MCF 10A (cell line): ENCODE measurements at regions not wholly inside any gene's neighbourhood (a gene's known extent, or its start where the extent isn't known, plus 50 kb on each side); places are given as distances from the start of the nearest gene placed in this dataset.

Source experiments
- BruUV-seq: library from RNA; stranded (reverse); fragments of 400-500 nt; replicated peaks from 2 replicates; lab custom pipeline; 2021; lab: Mats Ljungman, UMichigan
- CTCF ChIA-PET: fragments of 300-600 bp; sonication (Branson Sonifier 250); formaldehyde crosslinking; extraction: SDS; loops from one replicate; lab custom pipeline; 2021; ENCODE audit warnings: antibody characterized with exemption, inconsistent platforms; lab: Yijun Ruan, JAX
- POLR2A ChIA-PET: fragments of 300-600, 350-650 bp; sonication (Branson Sonifier 250); formaldehyde crosslinking; extraction: SDS; loops from one replicate; lab custom pipeline; 2020; ENCODE audit warnings: antibody characterized with exemption, inconsistent platforms; lab: Yijun Ruan, JAX
- DNase-seq: peaks from one replicate; pipeline ENCODE4 v3.0.0-alpha.2; 2018; ENCODE audit not compliant: unreplicated experiment
- H3K27ac Mint-ChIP-seq: one replicate; pipeline ENCODE4 v1.8.0; 2022; ENCODE audit warnings: mild to moderate bottlenecking, low read depth, mixed read lengths; ENCODE audit not compliant: unreplicated experiment
- H3K27me3 Mint-ChIP-seq: one replicate; pipeline ENCODE4 v1.8.0; 2022; ENCODE audit warnings: mixed read lengths; ENCODE audit not compliant: insufficient read depth, unreplicated experiment
- H3K36me3 Mint-ChIP-seq: one replicate; pipeline ENCODE4 v1.8.0; 2022; ENCODE audit warnings: mild to moderate bottlenecking, moderate library complexity, mixed read lengths; ENCODE audit not compliant: insufficient read depth, unreplicated experiment
- H3K4me1 Mint-ChIP-seq: one replicate; pipeline ENCODE4 v1.8.0; 2022; ENCODE audit warnings: mixed read lengths; ENCODE audit not compliant: insufficient read depth, unreplicated experiment
- H3K4me3 Mint-ChIP-seq: one replicate; pipeline ENCODE4 v1.8.0; 2022; ENCODE audit warnings: mild to moderate bottlenecking, moderate library complexity, mixed read lengths; ENCODE audit not compliant: unreplicated experiment
- H3K9me3 Mint-ChIP-seq: one replicate; pipeline ENCODE4 v1.8.0; 2022; ENCODE audit warnings: mixed read lengths; ENCODE audit not compliant: unreplicated experiment
- CTCF ChIP-seq: fragments of 200-600 bp; IDR thresholded peaks from one replicate; pipeline ENCODE4 v1.8.0; 2022; ENCODE audit warnings: antibody characterized with exemption, mild to moderate bottlenecking; ENCODE audit not compliant: unreplicated experiment
- intact Hi-C: fragments of 100-400 bp; cut with micrococcal nuclease; formaldehyde crosslinking; loops from 2 replicates; pipeline ENCODE4 v1.14.1; 2022

GRCh38 chr6:155980768-155981079 is 525.1 kb upstream of the NOX3 start:
- Mint-ChIP-seq H3K27ac (no peak overlapping the region), H3K9me3 (no peaks in the 10 kb centered on the region), H3K27me3 (peaks cover 41% of the 10 kb centered on the region), H3K4me1 (no peaks in the 10 kb centered on the region), H3K4me3 (no peak overlapping the region), H3K36me3 (no peaks in the 10 kb centered on the region)
- no peak for DNase-seq
- ChIA-PET CTCF (interaction anchor here (0.7 kb wide), 1 partner anchor 288 kb away, joined by 3 read pairs; no protein-coding TSS in a partner anchor), POLR2A (interaction anchor here (0.6 kb wide), 1 partner anchor 757 kb away, joined by 3 read pairs; no protein-coding TSS in a partner anchor)
- intact Hi-C loops = no loop called here
- TF ChIP-seq CTCF = no peak
- no TSS peak for BruUV-seq

- intact Hi-C loops = no loop called here
- H3K9me3 Mint-ChIP-seq = no peaks in the 10 kb centered on the region
- H3K4me3 Mint-ChIP-seq = no peak overlapping the region
- BruUV-seq = no TSS peak
- no peak for DNase-seq
- TF ChIP-seq CTCF = no peak
- ChIA-PET POLR2A (no interaction called here), CTCF (interaction anchor here (0.7 kb wide), 1 partner anchor 287 kb away, joined by 3 read pairs; no protein-coding TSS in a partner anchor)
- H3K27ac Mint-ChIP-seq = no peak overlapping the region
- no peaks in the 10 kb centered on the region for H3K36me3 Mint-ChIP-seq
- no peaks in the 10 kb centered on the region for H3K4me1 Mint-ChIP-seq
- H3K27me3 Mint-ChIP-seq = peaks cover 41% of the 10 kb centered on the region
These were observed 524.6 kb upstream of the NOX3 start for GRCh38 chr6:155980014-155980767.

GRCh38 chr6:155975506-155975905 is 519.9 kb upstream of the NOX3 start:
- ChIA-PET POLR2A (no interaction called here), CTCF (interaction anchor here (0.7 to 0.8 kb wide), 2 partner anchors 9 to 32 kb away, joined by 3 to 4 read pairs; no protein-coding TSS in a partner anchor)
- no peak for DNase-seq
- Mint-ChIP-seq H3K4me1 (peaks cover 10% of the 10 kb centered on the region), H3K27ac (no peak overlapping the region), H3K4me3 (no peak overlapping the region), H3K9me3 (no peaks in the 10 kb centered on the region), H3K27me3 (peaks cover 18% of the 10 kb centered on the region), H3K36me3 (no peaks in the 10 kb centered on the region)
- no TSS peak for BruUV-seq
- no peak for TF ChIP-seq CTCF
- intact Hi-C loops = no loop called here

GRCh38 chr6:155974811-155975323 is 519.2 kb upstream of the NOX3 start:
- H3K4me1 Mint-ChIP-seq = peaks cover 11% of the 10 kb centered on the region
- no peak overlapping the region for H3K27ac Mint-ChIP-seq
- DNase-seq = no peak
- no peak overlapping the region for H3K4me3 Mint-ChIP-seq
- peaks cover 12% of the 10 kb centered on the region for H3K27me3 Mint-ChIP-seq
- no TSS peak for BruUV-seq
- intact Hi-C loops = no loop called here
- no peaks in the 10 kb centered on the region for H3K36me3 Mint-ChIP-seq
- H3K9me3 Mint-ChIP-seq = no peaks in the 10 kb centered on the region
- ChIA-PET CTCF (interaction anchor here (0.6 to 0.8 kb wide), 3 partner anchors 10 to 33 kb away, joined by 3 to 5 read pairs (median 4); no protein-coding TSS in a partner anchor), POLR2A (no interaction called here)
- TF ChIP-seq CTCF = no peak
